Panc1 (cell line): ENCODE measurements at regions not wholly inside any gene's neighbourhood (a gene's known extent, or its start where the extent isn't known, plus 50 kb on each side); places are given as distances from the start of the nearest gene placed in this dataset.

ENCODE experiments used
- CTCF ChIP-seq: fragments of 450-650 bp; IDR thresholded peaks from 2 replicates; pipeline ENCODE4 v1.5.1; 2017; ENCODE audit warnings: mild to moderate bottlenecking
- POLR2AphosphoS5 ChIP-seq: IDR thresholded peaks from 2 replicates; pipeline ENCODE4 v1.6.1; 2012; ENCODE audit warnings: mild to moderate bottlenecking, low read depth, low read length, moderate library complexity
- REST ChIP-seq, 2 experiments: IDR thresholded peaks; 2 replicates each; pipeline ENCODE4 v1.6.1; 2011 to 2012; ENCODE audit warnings: low read depth in 2 of 2, control low read depth in 1 of 2, low read length in 1 of 2, mild to moderate bottlenecking in 1 of 2, moderate library complexity in 1 of 2; ENCODE audit not compliant: insufficient read depth in 1 of 2
- SIN3A ChIP-seq: IDR thresholded peaks from 2 replicates; pipeline ENCODE4 v1.6.1; 2012; ENCODE audit warnings: low read depth, mild to moderate bottlenecking, low read length, moderate library complexity, borderline replicate concordance; ENCODE audit not compliant: insufficient read depth

- TF ChIP-seq CTCF (no peak), POLR2AphosphoS5 (no peak), SIN3A (no peak), REST (IDR thresholded peaks at IDR 0.05; ENCODE audit: insufficient read depth in 1 of 2, low read depth in 2 of 2, low read length in 1 of 2) (no peak)
These were observed 2031.7 kb downstream of the EFNA5 start for GRCh38 chr5:105639068-105639467.
